Activated CD4-positive, alpha-beta T cell treated with anti-CD3 and anti-CD28 coated beads, Interleukin-2, amount 50 U/mL, for 48 hours (primary cell): ENCODE measurements at regions not wholly inside any gene's neighbourhood (a gene's known extent, or its start where the extent isn't known, plus 50 kb on each side); places are given as distances from the start of the nearest gene placed in this dataset.

Source experiments
- DNase-seq, 2 experiments: peaks; one replicate each; pipeline ENCODE4 v3.0.0-alpha.2; 2020

- DNase-seq: no peak
Observed at GRCh38 chr5:118778941-118779340, 209.4 kb downstream of the DTWD2 start.

- no peak for DNase-seq
Observed at GRCh38 chr5:118777189-118777736, 211.1 kb downstream of the DTWD2 start.

GRCh38 chr5:118776755-118777154, 211.6 kb downstream of the DTWD2 start:
- no peak for DNase-seq

DNA sequence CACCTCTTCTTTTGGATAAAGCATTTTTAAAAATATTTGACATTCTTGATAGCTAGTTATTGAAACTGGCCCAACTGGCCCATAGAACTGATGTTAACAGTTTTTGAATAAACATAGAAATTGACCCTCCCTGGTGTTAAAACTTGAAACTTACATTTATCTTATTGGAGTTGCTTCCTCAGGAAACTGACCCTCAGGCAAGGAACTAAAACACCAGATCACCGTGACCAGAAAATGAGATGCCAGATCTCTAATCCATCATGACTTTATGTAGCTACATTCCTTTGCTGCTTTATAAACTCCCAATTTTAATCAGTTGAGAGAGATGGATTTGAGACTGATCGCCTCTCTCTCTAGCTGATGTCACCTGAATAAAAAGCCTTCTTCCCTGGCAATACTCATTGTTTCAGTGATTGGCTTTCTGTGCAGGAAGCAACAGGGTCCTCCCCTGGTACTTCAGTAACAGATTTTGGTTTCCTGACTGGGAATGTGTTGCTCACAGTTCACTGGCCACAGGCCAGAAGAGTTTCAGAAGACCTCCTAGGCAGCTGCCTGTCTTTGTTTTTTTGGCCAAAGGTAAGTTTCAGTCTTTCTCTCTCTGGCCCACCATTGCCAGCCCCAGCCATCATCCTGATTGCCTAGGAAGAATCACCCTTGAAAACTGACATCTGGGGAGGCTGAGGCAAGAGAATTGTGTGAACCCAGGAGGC, 212.4 kb downstream of the DTWD2 start:
- DNase-seq: no peak

DNA sequence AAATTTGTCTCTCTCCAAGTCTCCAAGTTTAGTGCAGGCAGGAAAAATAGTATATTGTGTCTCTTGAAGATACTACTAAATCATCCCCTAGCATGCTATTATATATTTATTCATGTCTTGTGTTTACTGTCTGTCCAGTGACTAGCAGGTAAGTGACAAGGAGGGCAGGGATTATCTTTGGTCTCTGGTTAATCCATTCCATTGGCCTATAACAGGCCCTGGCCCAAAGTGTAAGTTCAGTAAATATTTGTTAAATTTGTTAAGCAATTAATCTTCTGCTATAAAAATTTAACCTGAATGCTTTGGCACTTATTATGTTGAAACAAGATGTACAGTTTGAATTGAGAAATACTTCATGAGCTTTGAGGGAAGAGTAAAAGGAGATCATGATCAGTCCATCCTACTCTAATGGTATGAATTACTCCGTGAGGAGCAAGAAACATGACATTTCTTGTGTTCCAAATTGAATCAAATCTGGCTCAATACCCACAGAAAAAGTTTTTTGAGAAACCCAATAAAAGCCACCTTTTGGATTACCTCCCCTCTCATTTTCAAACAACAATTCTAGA, 219.7 kb downstream of the DTWD2 start:
- no peak for DNase-seq

GRCh38 chr5:118762291-118762690, 226.1 kb downstream of the DTWD2 start:
- DNase-seq: no peak

- no peak for DNase-seq
Observed at GRCh38 chr5:118761814-118762213, 226.5 kb downstream of the DTWD2 start.

DNA sequence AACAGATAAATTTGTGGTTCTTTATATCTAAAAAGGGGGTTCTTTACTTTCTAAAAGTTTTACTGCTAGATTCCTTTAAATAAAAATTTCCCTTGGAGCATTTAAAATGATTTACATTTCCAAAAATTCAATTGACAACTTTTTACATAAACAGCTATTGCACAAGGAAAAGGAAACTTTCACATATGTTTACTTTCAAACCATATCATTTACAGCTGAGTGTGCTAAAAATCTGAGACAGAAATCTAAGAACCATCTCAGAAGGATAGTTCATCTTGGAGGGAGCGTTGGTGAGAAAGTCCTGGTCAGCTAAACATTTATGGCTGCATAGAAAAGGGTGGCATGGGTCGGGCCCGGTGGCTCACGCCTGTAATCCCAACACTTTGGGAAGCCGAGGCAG, 235.4 kb downstream of the DTWD2 start:
- no peak for DNase-seq

- no peak for DNase-seq
Observed at GRCh38 chr5:118736396-118736795, 252.0 kb downstream of the DTWD2 start.

DNA sequence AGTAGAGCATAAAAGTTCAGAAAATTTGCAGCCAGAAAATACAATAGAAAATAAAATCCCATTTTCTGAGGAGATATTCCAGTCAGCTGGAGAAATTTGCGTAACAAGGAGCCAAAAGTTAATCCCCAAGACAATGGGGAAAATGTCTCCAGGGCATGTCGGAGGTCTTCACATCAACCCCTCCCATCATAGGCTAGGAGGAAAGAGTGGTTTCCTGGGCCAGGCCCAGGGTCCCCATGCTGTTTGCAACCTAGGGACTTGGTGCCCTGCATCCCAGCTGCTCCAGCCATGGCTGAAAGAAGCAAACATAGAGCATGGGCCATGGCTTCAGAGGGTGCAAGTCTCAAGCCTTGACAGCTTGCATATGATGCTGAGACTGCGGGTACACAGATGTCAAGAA, 255.0 kb downstream of the DTWD2 start:
- no peak for DNase-seq

GRCh38 chr5:118728191-118728590, 260.2 kb downstream of the DTWD2 start:
- no peak for DNase-seq

DNA sequence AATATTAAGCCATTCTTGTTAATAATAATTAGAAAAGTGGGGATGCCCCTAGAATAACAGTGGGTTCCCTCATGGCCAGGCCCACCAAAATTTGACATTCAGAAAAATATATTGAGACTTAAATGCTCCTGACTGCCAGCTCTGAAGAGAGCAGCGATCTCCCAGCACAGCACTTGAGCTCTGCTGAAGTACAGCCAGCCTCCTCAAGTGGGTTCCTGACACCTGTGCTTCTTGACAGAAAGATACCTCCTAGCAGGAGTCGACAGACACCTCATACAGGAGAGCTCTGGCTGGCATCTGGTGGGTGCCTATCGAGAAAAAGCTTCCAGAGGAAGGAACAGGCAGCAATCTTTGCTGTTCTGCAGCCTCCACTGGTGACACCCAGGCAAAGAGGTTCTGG, 261.5 kb downstream of the DTWD2 start:
- no peak for DNase-seq

- DNase-seq: no peak
Observed at GRCh38 chr5:118723021-118723338, 265.4 kb downstream of the DTWD2 start.

GRCh38 chr5:118722122-118723020, 266.0 kb downstream of the DTWD2 start:
- no peak for DNase-seq

- DNase-seq: no peak
Observed at GRCh38 chr5:118711727-118712126, 276.6 kb downstream of the DTWD2 start.

- no peak for DNase-seq
Observed at GRCh38 chr5:118705959-118706667, 282.2 kb downstream of the DTWD2 start.

DNA sequence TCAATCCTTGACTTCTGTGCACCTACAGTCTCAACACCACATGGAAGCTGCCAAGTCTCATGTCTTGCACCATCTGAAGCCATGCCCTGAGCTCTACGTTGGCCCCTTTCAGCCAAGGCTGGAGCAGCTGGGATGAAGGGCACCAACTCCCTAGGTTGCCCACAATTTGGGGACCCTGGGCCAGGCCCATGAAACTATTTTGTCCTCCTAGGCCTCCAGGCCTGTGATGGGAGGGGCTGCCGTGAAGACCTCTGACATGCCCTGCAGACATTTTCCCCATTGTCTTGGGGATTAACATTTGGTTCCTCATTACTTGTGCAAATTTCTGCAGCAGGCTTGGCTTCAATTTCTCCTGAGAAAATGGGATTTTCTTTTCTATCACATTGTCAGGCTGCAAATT, 285.1 kb downstream of the DTWD2 start:
- no peak for DNase-seq

DNA sequence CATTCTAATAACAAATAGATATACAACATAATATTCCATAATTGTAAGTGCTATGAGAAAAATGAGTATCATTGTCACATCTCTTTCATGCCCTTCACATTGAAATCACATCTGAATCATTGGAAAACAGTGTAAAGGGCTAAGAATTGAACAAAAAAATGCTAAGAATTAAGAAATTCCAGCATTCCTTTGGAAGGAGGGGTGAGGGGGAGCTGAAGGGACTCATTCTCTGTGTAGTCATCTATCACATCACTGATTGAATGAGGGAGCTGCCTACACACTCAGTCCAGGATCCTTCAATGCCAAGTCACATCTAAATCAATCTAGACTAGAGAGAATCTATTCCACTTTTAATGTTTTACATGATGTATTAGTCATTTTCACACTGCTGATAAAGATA, 286.6 kb downstream of the DTWD2 start:
- no peak for DNase-seq

GRCh38 chr5:118700510-118700909, 287.8 kb downstream of the DTWD2 start:
- no peak for DNase-seq

- no peak for DNase-seq
Observed at GRCh38 chr5:118698774-118699173, 289.6 kb downstream of the DTWD2 start.

DNA sequence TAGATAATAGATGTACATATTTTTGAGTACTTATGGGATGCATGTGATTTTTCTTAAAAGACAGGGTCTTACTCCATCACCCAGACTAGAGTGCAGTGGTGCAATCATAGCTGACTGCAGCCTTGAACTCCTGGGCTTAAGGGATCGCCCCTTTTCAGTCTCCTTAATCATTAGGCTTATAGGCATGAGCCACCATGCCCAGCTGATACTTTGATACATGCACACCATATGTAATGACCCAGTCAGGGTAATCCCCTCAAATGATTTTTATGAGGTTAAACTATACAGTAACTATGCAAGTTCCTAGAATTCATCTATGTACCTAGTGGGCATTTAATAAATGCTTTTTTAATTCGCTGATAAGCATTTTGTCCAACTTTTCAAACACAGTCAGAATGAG, 292.3 kb downstream of the DTWD2 start:
- no peak for DNase-seq

- no peak for DNase-seq
Observed at GRCh38 chr5:118692811-118693342, 295.5 kb downstream of the DTWD2 start.
